Fibroblast of lung (primary cell): ENCODE measurements at regions not wholly inside any gene's neighbourhood (a gene's known extent, or its start where the extent isn't known, plus 50 kb on each side); places are given as distances from the start of the nearest gene placed in this dataset.

Source experiments
- CTCF ChIP-seq, 2 donors: IDR thresholded peaks in 1 of 2; conservative IDR thresholded peaks in 1 of 2; 1 replicate in 1 of 2; 2 replicates in 1 of 2; pipeline ENCODE4 v1.5.1; 2011 to 2012; ENCODE audit warnings: low read length in 2 of 2, control low read depth in 1 of 2, inconsistent platforms in 1 of 2, low read depth in 1 of 2, mild to moderate bottlenecking in 1 of 2
- EZH2 ChIP-seq: IDR thresholded peaks from 2 replicates; pipeline ENCODE4 v1.5.1; 2012; ENCODE audit warnings: low read length, control low read depth, mild to moderate bottlenecking; ENCODE audit errors: missing control alignments

DNA sequence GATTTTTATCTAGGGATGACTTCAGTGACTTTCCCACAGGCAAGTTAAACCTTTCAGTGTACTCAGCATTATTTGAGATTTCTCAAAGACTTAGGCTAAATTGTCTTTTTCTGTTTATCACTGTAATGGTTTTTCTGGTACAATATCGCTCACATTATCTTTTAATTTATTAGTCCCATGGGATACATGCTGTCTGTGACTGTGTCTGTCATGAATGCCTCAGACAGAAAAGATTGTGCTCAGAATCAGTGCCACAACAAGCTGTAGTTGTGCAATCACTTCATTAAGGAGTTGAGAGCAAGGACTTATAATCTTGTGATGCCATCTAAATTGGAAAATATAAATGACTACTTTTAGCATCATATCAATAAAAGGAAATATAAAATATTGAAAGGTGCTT lies 2374.2 kb upstream of the RAG2 start:
- TF ChIP-seq CTCF (conservative IDR thresholded peaks at IDR 0.05 in 1 of 2, IDR thresholded peaks at IDR 0.05 in 1 of 2; ENCODE audit: low read depth in 1 of 2, low read length in 2 of 2) (no peak), EZH2 (no peak)
